Fibroblast of pulmonary artery (primary cell): ENCODE measurements at regions not wholly inside any gene's neighbourhood (a gene's known extent, or its start where the extent isn't known, plus 50 kb on each side); places are given as distances from the start of the nearest gene placed in this dataset.

Experiments
- DNase-seq: peaks from one replicate; pipeline ENCODE4 v3.0.0-alpha.2; 2010; ENCODE audit warnings: low read depth
- H3K4me3 ChIP-seq: replicated peaks from 2 replicates; pipeline ENCODE4 v1.5.1; 2011; ENCODE audit warnings: low read depth, mild to moderate bottlenecking, control low read depth, low read length, moderate library complexity
- TF ChIP-seq, protein P1 (sequence below): IDR thresholded peaks from 2 replicates; pipeline ENCODE4 v1.5.1; 2011; ENCODE audit warnings: mild to moderate bottlenecking, control low read depth, low read length, inconsistent platforms; ENCODE audit errors: missing control alignments

DNA sequence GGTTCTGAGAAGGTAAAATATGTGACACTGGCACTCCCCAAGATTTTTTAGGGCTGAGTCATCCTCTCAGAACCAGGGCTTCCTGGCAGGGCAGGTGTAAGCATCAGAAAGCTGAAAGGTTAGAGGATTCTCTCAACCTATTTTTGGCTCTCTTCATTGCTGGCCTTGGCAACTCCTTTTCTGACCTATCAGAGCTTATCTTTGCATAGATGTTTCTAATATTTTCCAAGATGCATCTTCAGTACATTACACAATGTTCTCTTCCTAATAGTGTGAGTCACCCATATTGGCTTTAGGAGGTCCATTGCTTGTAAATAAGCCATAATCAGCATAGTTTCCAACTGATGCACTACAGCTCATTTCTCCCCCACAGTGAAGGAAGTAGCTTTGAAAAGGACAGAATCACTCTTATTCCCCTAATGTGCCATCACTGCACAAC lies 2008.4 kb upstream of the PIK3C3 start:
- TF ChIP-seq, protein P1, sequence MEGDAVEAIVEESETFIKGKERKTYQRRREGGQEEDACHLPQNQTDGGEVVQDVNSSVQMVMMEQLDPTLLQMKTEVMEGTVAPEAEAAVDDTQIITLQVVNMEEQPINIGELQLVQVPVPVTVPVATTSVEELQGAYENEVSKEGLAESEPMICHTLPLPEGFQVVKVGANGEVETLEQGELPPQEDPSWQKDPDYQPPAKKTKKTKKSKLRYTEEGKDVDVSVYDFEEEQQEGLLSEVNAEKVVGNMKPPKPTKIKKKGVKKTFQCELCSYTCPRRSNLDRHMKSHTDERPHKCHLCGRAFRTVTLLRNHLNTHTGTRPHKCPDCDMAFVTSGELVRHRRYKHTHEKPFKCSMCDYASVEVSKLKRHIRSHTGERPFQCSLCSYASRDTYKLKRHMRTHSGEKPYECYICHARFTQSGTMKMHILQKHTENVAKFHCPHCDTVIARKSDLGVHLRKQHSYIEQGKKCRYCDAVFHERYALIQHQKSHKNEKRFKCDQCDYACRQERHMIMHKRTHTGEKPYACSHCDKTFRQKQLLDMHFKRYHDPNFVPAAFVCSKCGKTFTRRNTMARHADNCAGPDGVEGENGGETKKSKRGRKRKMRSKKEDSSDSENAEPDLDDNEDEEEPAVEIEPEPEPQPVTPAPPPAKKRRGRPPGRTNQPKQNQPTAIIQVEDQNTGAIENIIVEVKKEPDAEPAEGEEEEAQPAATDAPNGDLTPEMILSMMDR, result no peak
- no peak overlapping the region for H3K4me3 ChIP-seq
- peak; percentile 83 for DNase-seq

DNA sequence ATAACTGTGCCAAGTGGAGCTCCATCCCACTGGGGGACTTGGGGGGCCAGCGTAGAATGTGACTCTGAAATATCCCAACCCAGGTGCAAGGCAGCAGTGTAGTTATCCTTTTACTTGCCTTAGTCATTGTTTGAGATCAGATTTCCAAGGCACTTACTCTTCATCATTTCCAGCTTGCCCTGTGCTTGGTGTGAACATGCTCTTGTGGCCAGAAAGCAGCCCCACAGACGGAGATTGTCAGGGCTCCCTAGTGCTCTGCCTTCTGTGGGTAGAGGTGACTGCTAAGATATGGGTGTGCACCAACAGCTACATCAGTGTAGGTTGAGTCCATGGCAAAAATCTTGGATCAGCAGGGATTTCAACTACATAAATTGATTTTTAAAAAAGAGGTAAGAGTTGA lies 2010.0 kb upstream of the PIK3C3 start:
- no peak for DNase-seq
- no peak overlapping the region for H3K4me3 ChIP-seq
- TF ChIP-seq, protein P1, result no peak

DNA sequence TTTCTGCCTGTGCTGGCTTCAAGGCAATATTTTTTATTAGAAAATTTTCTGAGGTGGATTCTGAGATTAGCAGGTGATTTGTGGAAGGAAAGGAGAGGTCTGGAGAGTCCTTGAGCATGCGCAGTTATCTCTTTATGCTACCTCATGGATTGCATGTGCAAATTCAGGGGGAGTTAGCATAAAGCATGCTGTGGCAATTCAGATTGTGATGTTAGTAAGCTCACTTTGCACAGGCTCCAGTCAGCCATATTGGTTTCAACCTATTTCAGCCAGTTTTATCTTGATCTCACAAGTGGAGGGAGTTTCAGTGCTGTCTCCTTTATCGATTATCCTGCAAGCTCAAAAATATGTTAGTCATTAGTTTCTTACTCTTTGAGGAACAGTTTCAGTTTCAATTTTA lies 2012.3 kb upstream of the PIK3C3 start:
- no peak for DNase-seq
- TF ChIP-seq, protein P1, result no peak
- H3K4me3 ChIP-seq, result no peak overlapping the region

DNA sequence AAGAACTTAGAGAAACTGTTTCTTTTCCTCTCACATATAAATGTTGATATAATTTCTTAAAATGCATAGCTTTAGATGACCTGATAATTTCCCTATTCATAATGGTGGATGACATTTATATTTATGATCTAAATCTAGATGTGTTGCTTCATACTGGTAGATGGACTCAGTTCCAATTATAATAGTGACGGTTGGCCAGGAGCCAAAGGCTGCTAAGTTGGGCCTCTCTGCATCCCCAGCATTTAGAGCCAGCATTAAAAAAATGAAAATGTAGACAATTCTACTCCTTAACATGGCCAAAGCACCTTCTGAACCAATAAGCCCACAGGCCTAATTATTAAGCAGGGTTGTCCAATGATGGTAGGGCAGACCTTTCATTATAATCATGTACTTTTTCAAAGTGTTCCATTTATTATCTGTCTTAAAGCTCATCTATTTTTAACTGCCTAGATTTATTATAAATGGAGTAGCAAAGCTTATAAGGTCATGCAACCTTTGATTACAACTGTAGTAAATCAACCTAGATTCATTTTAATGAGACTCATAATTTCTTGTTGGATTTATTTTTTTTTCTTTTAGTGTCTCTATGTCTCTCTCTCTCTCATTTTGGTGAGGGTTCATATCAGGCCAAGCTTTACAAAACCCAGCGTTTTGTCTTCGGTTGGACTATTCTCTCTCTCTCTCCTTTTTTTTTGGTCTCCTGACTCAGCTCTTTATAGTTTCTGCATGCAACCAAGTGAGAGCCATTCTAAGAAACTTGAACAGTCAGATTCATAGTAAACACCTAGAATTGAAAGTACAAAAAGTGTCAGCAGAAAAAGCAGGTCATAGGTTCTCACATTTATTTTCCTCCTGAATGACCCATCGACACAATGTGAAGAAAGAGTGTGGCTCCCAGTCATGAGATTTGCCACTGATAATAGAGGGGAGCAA lies 2016.1 kb upstream of the PIK3C3 start:
- peak; percentile 21 for DNase-seq
- TF ChIP-seq, protein P1, result no peak
- H3K4me3 ChIP-seq, result no peak overlapping the region

DNA sequence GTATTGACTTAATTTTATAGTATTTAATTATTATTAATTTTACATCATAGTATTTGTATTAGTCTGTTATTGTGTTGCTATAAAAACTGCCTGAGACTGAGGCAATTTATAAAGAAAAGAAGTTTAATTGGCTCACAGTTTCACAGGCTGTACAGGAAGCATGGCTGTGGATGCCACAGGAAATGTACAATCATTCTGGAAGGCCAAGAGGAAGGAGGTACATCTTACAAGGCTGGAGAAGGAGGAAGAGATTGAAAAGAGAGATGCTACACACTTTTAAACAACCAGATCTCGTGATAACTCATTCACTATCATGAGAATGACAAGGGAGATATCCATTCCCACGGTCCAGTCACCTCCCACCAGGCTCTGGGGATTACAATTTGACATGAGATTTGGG lies 2019.4 kb upstream of the PIK3C3 start:
- H3K4me3 ChIP-seq, result no peak overlapping the region
- TF ChIP-seq, protein P1, result no peak
- no peak for DNase-seq

DNA sequence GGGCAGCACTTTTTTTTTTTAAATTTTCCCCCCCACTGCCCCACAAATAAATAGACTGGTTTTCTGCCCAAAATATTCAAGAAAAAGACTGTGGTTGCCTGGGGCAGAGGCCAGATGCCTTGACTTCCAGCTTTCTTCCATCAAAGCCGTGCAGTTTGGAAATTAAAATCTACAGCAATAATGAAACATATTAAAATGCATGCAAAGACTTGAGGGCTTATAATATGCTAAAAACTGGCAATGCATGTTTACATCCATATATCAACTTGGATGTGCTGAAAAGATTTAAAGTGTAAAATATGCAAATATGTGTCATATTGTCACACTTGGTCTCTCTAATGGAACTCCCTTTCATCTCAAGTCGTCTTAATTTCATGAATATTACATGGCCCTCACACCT lies 2036.2 kb upstream of the PIK3C3 start:
- DNase-seq, result no peak
- H3K4me3 ChIP-seq, result no peak overlapping the region
- TF ChIP-seq, protein P1, result no peak
